Parathyroid adenoma (tissue), 2 donors: ENCODE measurements at regions not wholly inside any gene's neighbourhood (a gene's known extent, or its start where the extent isn't known, plus 50 kb on each side); places are given as distances from the start of the nearest gene placed in this dataset.
"Not testable (repeated sequence)": the region's sequence is repeated elsewhere in the genome, so short reads cannot be mapped to it uniquely, and the experiment has no call there.

Experiments used
- H2AFZ ChIP-seq: fragments of 300-600 bp; sonication (generic); one replicate; pipeline ENCODE4 v1.7.0; 2017; ENCODE audit warnings: antibody characterized with exemption, mild to moderate bottlenecking
- H3K27ac ChIP-seq: fragments of 300-600 bp; sonication (generic); one replicate; pipeline ENCODE4 v1.7.0; 2017
- H3K27me3 ChIP-seq: fragments of 300-600 bp; sonication (generic); one replicate; pipeline ENCODE4 v1.7.0; 2017; ENCODE audit warnings: low read length; ENCODE audit not compliant: control insufficient read depth, insufficient read depth
- H3K36me3 ChIP-seq: fragments of 300-600 bp; sonication (generic); one replicate; pipeline ENCODE4 v1.7.0; 2017; ENCODE audit warnings: low read length; ENCODE audit not compliant: control insufficient read depth, insufficient read depth
- H3K4me1 ChIP-seq: fragments of 300-600 bp; sonication (generic); one replicate; pipeline ENCODE4 v1.7.0; 2017; ENCODE audit warnings: control low read depth
- H3K4me2 ChIP-seq: fragments of 300-600 bp; sonication (generic); one replicate; pipeline ENCODE4 v1.7.0; 2017; ENCODE audit warnings: low read length
- H3K4me3 ChIP-seq: fragments of 300-600 bp; sonication (generic); one replicate; pipeline ENCODE4 v1.7.0; 2017; ENCODE audit warnings: low read depth, low read length
- H3K79me2 ChIP-seq: fragments of 300-600 bp; sonication (generic); one replicate; pipeline ENCODE4 v1.7.0; 2017; ENCODE audit warnings: control low read depth
- H3K9ac ChIP-seq: fragments of 300-600 bp; sonication (generic); one replicate; pipeline ENCODE4 v1.7.0; 2017; ENCODE audit warnings: mild to moderate bottlenecking
- H3K9me3 ChIP-seq: fragments of 300-600 bp; sonication (generic); one replicate; pipeline ENCODE4 v1.7.0; 2017; ENCODE audit warnings: low read length; ENCODE audit not compliant: control insufficient read depth
- CTCF ChIP-seq: fragments of 300-600 bp; sonication (generic); IDR thresholded peaks from one replicate; pipeline ENCODE4 v1.7.0; 2017; ENCODE audit warnings: antibody characterized with exemption, mild to moderate bottlenecking
- donor health status: primary hyperparathyroidism.

GRCh38 chr1:121556560-121556959 lies 371.8 kb downstream of the SRGAP2C start:
- not testable (repeated sequence) for H3K36me3 ChIP-seq, H2AFZ ChIP-seq, H3K79me2 ChIP-seq, H3K9me3 ChIP-seq, H3K4me1 ChIP-seq, H3K4me2 ChIP-seq, H3K27me3 ChIP-seq, H3K27ac ChIP-seq, H3K9ac ChIP-seq, H3K4me3 ChIP-seq

- H3K27me3 ChIP-seq, H3K4me1 ChIP-seq, H3K4me3 ChIP-seq, H3K79me2 ChIP-seq, H2AFZ ChIP-seq, H3K27ac ChIP-seq, H3K36me3 ChIP-seq, H3K4me2 ChIP-seq, H3K9me3 ChIP-seq, H3K9ac ChIP-seq: not testable (repeated sequence)
These were observed 373.3 kb downstream of the SRGAP2C start for GRCh38 chr1:121558034-121558433.

- TF ChIP-seq CTCF: no peak
- Histone ChIP-seq H3K9me3 (no peaks in the 10 kb centered on the region), H3K9ac (no peak overlapping the region), H3K27ac (no peak overlapping the region), H3K79me2 (no peaks in the 10 kb centered on the region), H3K4me2 (no peak overlapping the region), H3K27me3 (no peaks in the 10 kb centered on the region), H3K36me3 (no peaks in the 10 kb centered on the region), H2AFZ (no peak overlapping the region), H3K4me3 (no peak overlapping the region), H3K4me1 (no peaks in the 10 kb centered on the region)
These were observed 373.7 kb downstream of the SRGAP2C start for GRCh38 chr1:121558514-121558913.

GRCh38 chr1:121566346-121566745 lies 381.6 kb downstream of the SRGAP2C start:
- Histone ChIP-seq H3K9me3 (no peaks in the 10 kb centered on the region), H3K79me2 (no peaks in the 10 kb centered on the region), H3K27me3 (no peaks in the 10 kb centered on the region), H3K4me1 (no peaks in the 10 kb centered on the region), H3K27ac (no peak overlapping the region), H3K4me3 (no peak overlapping the region), H2AFZ (no peak overlapping the region), H3K9ac (no peak overlapping the region), H3K36me3 (no peaks in the 10 kb centered on the region), H3K4me2 (no peak overlapping the region)
- no peak for TF ChIP-seq CTCF

- H3K36me3 ChIP-seq: no peaks in the 10 kb centered on the region
- H3K27ac ChIP-seq: no peak overlapping the region
- H3K27me3 ChIP-seq: no peaks in the 10 kb centered on the region
- no peaks in the 10 kb centered on the region for H3K79me2 ChIP-seq
- no peaks in the 10 kb centered on the region for H3K4me1 ChIP-seq
- no peak overlapping the region for H2AFZ ChIP-seq
- H3K9ac ChIP-seq: no peak overlapping the region
- H3K9me3 ChIP-seq: no peaks in the 10 kb centered on the region
- no peak overlapping the region for H3K4me3 ChIP-seq
- H3K4me2 ChIP-seq: no peak overlapping the region
- TF ChIP-seq CTCF: no peak
These were observed 384.7 kb downstream of the SRGAP2C start for GRCh38 chr1:121569428-121569827.

- not testable (repeated sequence) for H3K4me3 ChIP-seq, H3K9ac ChIP-seq, H3K4me1 ChIP-seq, H3K27me3 ChIP-seq, H3K27ac ChIP-seq, H3K36me3 ChIP-seq, H3K4me2 ChIP-seq, H2AFZ ChIP-seq, H3K79me2 ChIP-seq, H3K9me3 ChIP-seq
These were observed 389.2 kb downstream of the SRGAP2C start for GRCh38 chr1:121573881-121574504.

- H2AFZ ChIP-seq: not testable (repeated sequence)
These were observed 389.7 kb downstream of the SRGAP2C start for GRCh38 chr1:121574505-121574899.

GRCh38 chr1:121582898-121583297 lies 398.1 kb downstream of the SRGAP2C start:
- H2AFZ ChIP-seq, H3K4me2 ChIP-seq, H3K36me3 ChIP-seq, H3K9me3 ChIP-seq, H3K79me2 ChIP-seq, H3K27me3 ChIP-seq, H3K4me1 ChIP-seq, H3K9ac ChIP-seq, H3K4me3 ChIP-seq, H3K27ac ChIP-seq: not testable (repeated sequence)

More at GRCh38 chr1:121574505-121574899, 389.7 kb downstream of the SRGAP2C start:
- not testable (repeated sequence) for H3K4me1 ChIP-seq, H3K9me3 ChIP-seq, H3K4me3 ChIP-seq, H3K4me2 ChIP-seq, H3K27me3 ChIP-seq, H3K79me2 ChIP-seq, H3K9ac ChIP-seq, H3K36me3 ChIP-seq, H3K27ac ChIP-seq
